H9 (cell line): ENCODE measurements at regions not wholly inside any gene's neighbourhood (a gene's known extent, or its start where the extent isn't known, plus 50 kb on each side); places are given as distances from the start of the nearest gene placed in this dataset.

Experiments used
- DNase-seq: peaks from one replicate; pipeline ENCODE4 v3.0.0-alpha.2; 2017
- H2AFZ ChIP-seq: one replicate; pipeline ENCODE4 v1.6.1; 2013; ENCODE audit warnings: mild to moderate bottlenecking, low read length, control low read depth, moderate library complexity
- H2AK5ac ChIP-seq: 2 replicates; pipeline ENCODE4 v1.6.1; 2013; ENCODE audit warnings: low read length, control low read depth, mixed read lengths; ENCODE audit not compliant: insufficient read length
- H2BK120ac ChIP-seq: one replicate; pipeline ENCODE4 v1.6.1; 2013; ENCODE audit warnings: low read depth, mild to moderate bottlenecking, low read length, control low read depth, inconsistent platforms; ENCODE audit not compliant: poor library complexity, severe bottlenecking
- H2BK12ac ChIP-seq: 2 replicates; pipeline ENCODE4 v1.6.1; 2013; ENCODE audit warnings: low read length, control low read depth, mixed read lengths, low read depth; ENCODE audit not compliant: insufficient read length
- H2BK15ac ChIP-seq: 2 replicates; pipeline ENCODE4 v1.6.1; 2013; ENCODE audit warnings: low read depth, low read length, control low read depth
- H2BK20ac ChIP-seq: one replicate; pipeline ENCODE4 v1.6.1; 2013; ENCODE audit warnings: low read depth, mild to moderate bottlenecking, low read length, control low read depth, inconsistent platforms; ENCODE audit not compliant: poor library complexity, severe bottlenecking
- H2BK5ac ChIP-seq: 2 replicates; pipeline ENCODE4 v1.6.1; 2013; ENCODE audit warnings: low read length, control low read depth, mixed read lengths; ENCODE audit not compliant: insufficient read length
- H3K14ac ChIP-seq: 2 replicates; pipeline ENCODE4 v1.6.1; 2013; ENCODE audit warnings: low read length, control low read depth; ENCODE audit not compliant: insufficient read depth
- H3K18ac ChIP-seq: 2 replicates; pipeline ENCODE4 v1.6.1; 2013; ENCODE audit warnings: low read depth, mild to moderate bottlenecking, mixed read lengths, low read length, control low read depth; ENCODE audit not compliant: insufficient read length
- H3K23ac ChIP-seq: 2 replicates; pipeline ENCODE4 v1.6.1; 2013; ENCODE audit warnings: low read length, control low read depth, mixed read lengths, low read depth; ENCODE audit not compliant: insufficient read length
- H3K23me2 ChIP-seq: 2 replicates; pipeline ENCODE4 v1.6.1; 2013; ENCODE audit warnings: low read depth, mild to moderate bottlenecking, mixed read lengths, low read length, control low read depth; ENCODE audit not compliant: insufficient read length, poor library complexity, severe bottlenecking
- H3K27ac ChIP-seq: 2 replicates; pipeline ENCODE4 v1.5.1; 2013; ENCODE audit warnings: low read length, control low read depth, mixed read lengths, low read depth; ENCODE audit not compliant: insufficient read length
- H3K27me3 ChIP-seq: 2 replicates; pipeline ENCODE4 v1.6.1; 2013; ENCODE audit warnings: low read length, control low read depth, inconsistent platforms; ENCODE audit not compliant: insufficient read depth
- H3K4ac ChIP-seq: 2 replicates; pipeline ENCODE4 v1.6.1; 2013; ENCODE audit warnings: low read depth, mild to moderate bottlenecking, control low read depth, inconsistent platforms, low read length, moderate library complexity
- H3K4me1 ChIP-seq: 2 replicates; pipeline ENCODE4 v1.6.1; 2013; ENCODE audit warnings: low read length, control low read depth, inconsistent platforms; ENCODE audit not compliant: insufficient read depth
- H3K4me2 ChIP-seq: 2 replicates; pipeline ENCODE4 v1.6.1; 2013; ENCODE audit warnings: low read length, control low read depth, mixed read lengths; ENCODE audit not compliant: insufficient read length, insufficient read depth
- H3K56ac ChIP-seq: 2 replicates; pipeline ENCODE4 v1.6.1; 2013; ENCODE audit warnings: low read depth, mild to moderate bottlenecking, mixed read lengths, low read length, control low read depth; ENCODE audit not compliant: insufficient read length
- H3K79me1 ChIP-seq: 2 replicates; pipeline ENCODE4 v1.6.1; 2013; ENCODE audit warnings: low read depth, mild to moderate bottlenecking, moderate library complexity, low read length, control low read depth, inconsistent platforms; ENCODE audit not compliant: insufficient read depth, poor library complexity, severe bottlenecking
- H3K79me2 ChIP-seq: 2 replicates; pipeline ENCODE4 v1.6.1; 2013; ENCODE audit warnings: low read length, control low read depth, inconsistent platforms; ENCODE audit not compliant: insufficient read depth
- H3K9ac ChIP-seq: 2 replicates; pipeline ENCODE4 v1.6.1; 2013; ENCODE audit warnings: low read length, control low read depth, mixed read lengths; ENCODE audit not compliant: insufficient read length; ENCODE audit errors: extremely low read depth
- H3K9me3 ChIP-seq: one replicate; pipeline ENCODE4 v1.6.1; 2013; ENCODE audit warnings: low read depth, low read length, inconsistent platforms; ENCODE audit not compliant: control insufficient read depth
- H3T11ph ChIP-seq: one replicate; pipeline ENCODE4 v1.6.1; 2013; ENCODE audit warnings: mild to moderate bottlenecking, low read length, control low read depth, inconsistent platforms
- H4K20me1 ChIP-seq: one replicate; pipeline ENCODE4 v1.6.1; 2013; ENCODE audit not compliant: control insufficient read depth, insufficient read length, insufficient read depth
- H4K5ac ChIP-seq: 2 replicates; pipeline ENCODE4 v1.6.1; 2013; ENCODE audit warnings: low read depth, mild to moderate bottlenecking, mixed read lengths, low read length, control low read depth; ENCODE audit not compliant: insufficient read length
- H4K8ac ChIP-seq: replicated peaks from 2 replicates; pipeline ENCODE4 v1.6.1; 2013; ENCODE audit warnings: low read length, control low read depth, mixed read lengths, low read depth; ENCODE audit not compliant: insufficient read length
- H4K91ac ChIP-seq: 2 replicates; pipeline ENCODE4 v1.6.1; 2013; ENCODE audit warnings: low read depth, mild to moderate bottlenecking, moderate library complexity, mixed read lengths, low read length, control low read depth; ENCODE audit not compliant: insufficient read length
- H3K27ac Mint-ChIP-seq, 3 experiments: 2 replicates in 2 of 3; 3 replicates in 1 of 3; pipeline ENCODE4 v1.8.0; 2020 to 2021; ENCODE audit warnings: mixed read lengths in 3 of 3, mild to moderate bottlenecking in 1 of 3, moderate library complexity in 1 of 3
- H3K27me3 Mint-ChIP-seq: 2 replicates; pipeline ENCODE4 v1.8.0; 2021; ENCODE audit warnings: low read depth, mild to moderate bottlenecking, moderate library complexity, mixed read lengths
- H3K36me3 Mint-ChIP-seq, 3 experiments: 2 replicates in 2 of 3; 3 replicates in 1 of 3; pipeline ENCODE4 v1.8.0; 2020 to 2021; ENCODE audit warnings: low read depth in 3 of 3, mixed read lengths in 3 of 3; ENCODE audit not compliant: insufficient read depth in 1 of 3
- H3K4me1 Mint-ChIP-seq, 2 experiments: 2 replicates each; pipeline ENCODE4 v1.8.0; 2020; ENCODE audit warnings: mixed read lengths in 2 of 2
- H3K4me3 Mint-ChIP-seq, 2 experiments: 2 replicates in 1 of 2; 3 replicates in 1 of 2; pipeline ENCODE4 v1.8.0; 2020 to 2021; ENCODE audit warnings: mild to moderate bottlenecking in 2 of 2, mixed read lengths in 2 of 2, moderate library complexity in 1 of 2
- H3K9me3 Mint-ChIP-seq, 2 experiments: 2 replicates in 1 of 2; 3 replicates in 1 of 2; pipeline ENCODE4 v1.8.0; 2020; ENCODE audit warnings: mild to moderate bottlenecking in 2 of 2, mixed read lengths in 2 of 2, moderate library complexity in 1 of 2
- WGBS: extraction: QIAGEN DNeasy Blood & Tissue Kit; methylation state at CpG from one replicate; pipeline ENCODE4 v1.1.7; 2013; ENCODE audit warnings: missing lambda C conversion rate, low lambda C conversion rate, mixed read lengths; ENCODE audit not compliant: insufficient read length; ENCODE audit errors: extremely low coverage; 5-methylcytosine and 5-hydroxymethylcytosine counted together
- TF ChIP-seq, protein P1 (sequence below): fragments of 200-600 bp; sonication (generic); conservative IDR thresholded peaks from 3 replicates; pipeline ENCODE4 v1.8.0; 2021; ENCODE audit warnings: antibody characterized with exemption, mild to moderate bottlenecking

DNA sequence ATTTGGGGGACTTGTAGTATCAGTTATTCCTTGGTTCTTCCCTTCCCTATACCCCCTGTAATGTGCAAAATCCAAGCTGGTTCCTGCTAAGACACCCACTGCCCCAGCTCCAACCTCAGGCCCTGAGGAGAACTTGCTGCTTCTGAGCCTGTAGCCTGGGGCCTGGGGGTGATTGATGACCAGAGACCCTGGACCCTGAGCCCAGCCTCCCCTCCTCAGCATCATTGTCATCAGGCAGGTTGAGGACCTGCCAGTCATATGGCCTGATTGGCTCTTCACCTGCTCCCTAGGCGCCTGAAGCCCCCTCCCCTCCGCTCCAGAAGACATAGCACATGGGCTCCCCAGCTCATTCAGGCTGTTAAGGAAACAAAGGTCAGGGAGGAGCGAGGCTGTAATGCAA lies 73.8 kb upstream of the YWHAQ start:
- Histone ChIP-seq H3K4ac (no peak overlapping the region), H4K5ac (no peak overlapping the region), H3K9me3 (no peaks in the 10 kb centered on the region), H2BK20ac (no peak overlapping the region), H4K8ac (no peak overlapping the region), H3K79me1 (no peaks in the 10 kb centered on the region), H3K14ac (no peak overlapping the region), H3K4me1 (no peaks in the 10 kb centered on the region; the same call in 1 of the 2 replicates), H3K27ac (no peak overlapping the region), H3K23me2 (peaks cover 2% of the 10 kb centered on the region), H3K23ac (no peak overlapping the region), H3K4me2 (no peak overlapping the region), H3K79me2 (no peaks in the 10 kb centered on the region), H2BK120ac (no peak overlapping the region), H3K9ac (no peak overlapping the region), H4K91ac (no peak overlapping the region), H2BK5ac (no peak overlapping the region), H3K56ac (no peak overlapping the region), H3K18ac (no peak overlapping the region), H2AFZ (no peak overlapping the region), H3K27me3 (no peaks in the 10 kb centered on the region), H2BK12ac (no peak overlapping the region), H3T11ph (no peak overlapping the region), H4K20me1 (no peaks in the 10 kb centered on the region), H2BK15ac (no peak overlapping the region), H2AK5ac (no peak overlapping the region)
- TF ChIP-seq, protein P1, sequence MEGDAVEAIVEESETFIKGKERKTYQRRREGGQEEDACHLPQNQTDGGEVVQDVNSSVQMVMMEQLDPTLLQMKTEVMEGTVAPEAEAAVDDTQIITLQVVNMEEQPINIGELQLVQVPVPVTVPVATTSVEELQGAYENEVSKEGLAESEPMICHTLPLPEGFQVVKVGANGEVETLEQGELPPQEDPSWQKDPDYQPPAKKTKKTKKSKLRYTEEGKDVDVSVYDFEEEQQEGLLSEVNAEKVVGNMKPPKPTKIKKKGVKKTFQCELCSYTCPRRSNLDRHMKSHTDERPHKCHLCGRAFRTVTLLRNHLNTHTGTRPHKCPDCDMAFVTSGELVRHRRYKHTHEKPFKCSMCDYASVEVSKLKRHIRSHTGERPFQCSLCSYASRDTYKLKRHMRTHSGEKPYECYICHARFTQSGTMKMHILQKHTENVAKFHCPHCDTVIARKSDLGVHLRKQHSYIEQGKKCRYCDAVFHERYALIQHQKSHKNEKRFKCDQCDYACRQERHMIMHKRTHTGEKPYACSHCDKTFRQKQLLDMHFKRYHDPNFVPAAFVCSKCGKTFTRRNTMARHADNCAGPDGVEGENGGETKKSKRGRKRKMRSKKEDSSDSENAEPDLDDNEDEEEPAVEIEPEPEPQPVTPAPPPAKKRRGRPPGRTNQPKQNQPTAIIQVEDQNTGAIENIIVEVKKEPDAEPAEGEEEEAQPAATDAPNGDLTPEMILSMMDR: no peak
- Mint-ChIP-seq H3K4me3 (no peak overlapping the region; a peak in 1 of 5 replicates), H3K4me1 (peaks cover 12 to 20% of the 10 kb centered on the region in 2 experiments), H3K27ac (no peak overlapping the region), H3K27me3 (no peaks in the 10 kb centered on the region; the same call in 1 of the 2 replicates), H3K9me3 (peaks cover 2 to 3% of the 10 kb centered on the region in 2 experiments; a peak in 2 of 5 replicates), H3K36me3 (peaks cover 0 to 4% (median 2%) of the 10 kb centered on the region in 3 experiments; a peak in 1 of 7 replicates)
- no CpG with 5 or more reads among the region's 3 CpGs for WGBS
- no peak for DNase-seq
